ENCODE measurements at regions not wholly inside any gene's neighbourhood (a gene's known extent, or its start where the extent isn't known, plus 50 kb on each side); places are given as distances from the start of the nearest gene placed in this dataset.

- Mint-ChIP-seq H3K27ac (no peak overlapping the region), H3K27me3 (peaks cover 66% of the 10 kb centered on the region), H3K9me3 (no peaks in the 10 kb centered on the region), H3K4me1 (peaks cover 24% of the 10 kb centered on the region), H3K4me3 (peak overlapping the region in 1 of 2 donors; percentile 77)
- DNase-seq = no peak
- ATAC-seq = no peak
Observed at GRCh38 chr6:56850626-56851025, 104.3 kb upstream of the BEND6 start.

DNA sequence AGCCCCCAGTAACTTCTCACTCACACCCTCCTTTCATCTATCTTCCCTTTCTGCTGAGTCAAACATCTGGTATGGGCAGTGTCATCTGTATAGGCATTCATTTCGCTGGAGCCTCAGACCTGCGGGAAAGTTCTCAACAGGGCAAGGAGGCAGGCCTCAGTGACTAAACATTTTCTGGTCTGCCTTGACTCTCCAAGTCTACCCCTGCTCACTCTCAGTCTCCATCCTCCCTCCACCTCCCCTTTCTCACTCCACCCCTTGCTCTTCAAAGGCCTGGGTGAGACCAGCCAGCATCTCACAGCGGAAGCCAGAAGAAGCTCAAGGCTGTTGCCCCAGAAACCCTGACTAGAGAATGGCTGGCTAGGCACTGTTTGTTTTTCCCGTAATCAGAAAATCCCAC, 105.0 kb upstream of the BEND6 start:
- Mint-ChIP-seq H3K27ac (no peak overlapping the region), H3K4me3 (peak overlapping the region in 1 of 2 donors; percentile 43), H3K9me3 (no peaks in the 10 kb centered on the region), H3K4me1 (peaks cover 24% of the 10 kb centered on the region), H3K27me3 (peaks cover 73% of the 10 kb centered on the region)
- no peak for ATAC-seq
- DNase-seq = no peak

- Mint-ChIP-seq H3K9me3 (no peaks in the 10 kb centered on the region), H3K27ac (no peak overlapping the region), H3K27me3 (peaks cover 80% of the 10 kb centered on the region), H3K4me3 (no peak overlapping the region), H3K4me1 (peaks cover 31% of the 10 kb centered on the region)
- no peak for ATAC-seq
- DNase-seq = no peak
Observed at GRCh38 chr6:56848105-56848504, 106.8 kb upstream of the BEND6 start.

GRCh38 chr6:56845032-56845431, 109.9 kb upstream of the BEND6 start:
- H3K27me3 Mint-ChIP-seq = peaks cover 77% of the 10 kb centered on the region
- H3K4me1 Mint-ChIP-seq = peaks cover 13% of the 10 kb centered on the region
- no peaks in the 10 kb centered on the region for H3K9me3 Mint-ChIP-seq
- H3K27ac Mint-ChIP-seq = no peak overlapping the region
- DNase-seq (no peak), ATAC-seq (no peak)
- no peak overlapping the region for H3K4me3 Mint-ChIP-seq

GRCh38 chr6:56843476-56844349, 111.2 kb upstream of the BEND6 start:
- peaks cover 13% of the 10 kb centered on the region for H3K4me1 Mint-ChIP-seq
- peak overlapping the region; percentile 78 to 79 for H3K4me3 Mint-ChIP-seq
- ATAC-seq = peak; percentile 96
- no peaks in the 10 kb centered on the region for H3K9me3 Mint-ChIP-seq
- H3K27me3 Mint-ChIP-seq = peaks cover 75% of the 10 kb centered on the region
- DNase-seq = peak; percentile 64 to 71
- H3K27ac Mint-ChIP-seq = peak overlapping the region in 1 of 2 donors; percentile 48

- ATAC-seq (peak; percentile 17), DNase-seq (peak; percentile 10)
- no peaks in the 10 kb centered on the region for H3K9me3 Mint-ChIP-seq
- H3K27ac Mint-ChIP-seq = peak overlapping the region in 1 of 2 donors; percentile 7
- peak overlapping the region; percentile 82 to 88 for H3K4me3 Mint-ChIP-seq
- H3K4me1 Mint-ChIP-seq = peaks cover 13% of the 10 kb centered on the region
- peaks cover 83% of the 10 kb centered on the region for H3K27me3 Mint-ChIP-seq
Observed at GRCh38 chr6:56842686-56843475, 112.0 kb upstream of the BEND6 start.

DNA sequence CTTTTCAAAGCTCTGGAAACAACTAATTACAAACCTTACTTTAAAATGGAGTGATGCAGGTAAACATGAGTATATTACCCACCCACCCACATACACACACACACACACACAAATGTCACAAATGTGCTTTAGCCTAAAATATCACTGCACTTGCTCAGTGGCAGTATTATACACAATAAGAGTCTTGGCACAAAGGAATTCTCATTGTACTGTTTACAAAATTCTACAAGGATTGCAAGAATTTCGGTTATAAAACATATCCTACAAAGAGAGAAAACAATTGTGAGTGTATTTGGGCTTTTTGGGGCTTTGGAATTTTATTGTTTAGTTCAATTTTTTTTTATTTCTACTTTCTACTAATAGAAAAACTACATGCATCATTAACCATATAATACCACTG, 113.2 kb upstream of the BEND6 start:
- H3K27me3 Mint-ChIP-seq = peaks cover 81% of the 10 kb centered on the region
- no peak for ATAC-seq

DNA sequence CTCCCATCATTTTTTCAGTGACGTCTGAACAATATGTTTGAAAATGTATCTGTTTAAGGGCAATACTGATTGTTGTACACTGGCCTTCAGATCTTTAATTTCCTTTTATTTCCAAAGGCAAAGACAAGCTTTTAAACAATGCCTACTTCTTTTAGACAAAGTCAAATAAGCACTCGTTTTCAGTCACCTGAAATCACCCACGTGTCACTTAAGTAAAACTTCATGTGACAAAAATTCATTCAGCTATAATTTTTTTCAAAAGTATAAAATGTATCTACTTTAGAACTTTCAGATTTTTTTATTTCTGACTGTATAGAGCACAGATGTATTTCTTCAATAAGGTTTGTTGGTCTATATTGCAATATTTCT, 113.5 kb upstream of the BEND6 start:
- Mint-ChIP-seq H3K4me3 (no peak overlapping the region), H3K27me3 (peaks cover 78% of the 10 kb centered on the region), H3K9me3 (no peaks in the 10 kb centered on the region), H3K4me1 (peaks cover 13% of the 10 kb centered on the region), H3K27ac (no peak overlapping the region)
- ATAC-seq = no peak
- DNase-seq = no peak

More for the DNA sequence above, 113.2 kb upstream of the BEND6 start:
- no peaks in the 10 kb centered on the region for H3K9me3 Mint-ChIP-seq
- H3K4me3 Mint-ChIP-seq = no peak overlapping the region
- no peak for DNase-seq
- no peak overlapping the region for H3K27ac Mint-ChIP-seq
- peaks cover 13% of the 10 kb centered on the region for H3K4me1 Mint-ChIP-seq

GRCh38 chr6:56840467-56841380, 114.2 kb upstream of the BEND6 start:
- Mint-ChIP-seq H3K27me3 (peaks cover 75% of the 10 kb centered on the region), H3K9me3 (no peaks in the 10 kb centered on the region), H3K4me1 (peaks cover 13% of the 10 kb centered on the region), H3K4me3 (no peak overlapping the region), H3K27ac (no peak overlapping the region)
- no peak for DNase-seq
- no peak for ATAC-seq

- Mint-ChIP-seq H3K27me3 (peaks cover 75% of the 10 kb centered on the region), H3K27ac (no peak overlapping the region), H3K4me3 (no peak overlapping the region), H3K4me1 (peaks cover 13% of the 10 kb centered on the region), H3K9me3 (no peaks in the 10 kb centered on the region)
- no peak for DNase-seq
- no peak for ATAC-seq
Observed at GRCh38 chr6:56839533-56840183, 115.2 kb upstream of the BEND6 start.

DNA sequence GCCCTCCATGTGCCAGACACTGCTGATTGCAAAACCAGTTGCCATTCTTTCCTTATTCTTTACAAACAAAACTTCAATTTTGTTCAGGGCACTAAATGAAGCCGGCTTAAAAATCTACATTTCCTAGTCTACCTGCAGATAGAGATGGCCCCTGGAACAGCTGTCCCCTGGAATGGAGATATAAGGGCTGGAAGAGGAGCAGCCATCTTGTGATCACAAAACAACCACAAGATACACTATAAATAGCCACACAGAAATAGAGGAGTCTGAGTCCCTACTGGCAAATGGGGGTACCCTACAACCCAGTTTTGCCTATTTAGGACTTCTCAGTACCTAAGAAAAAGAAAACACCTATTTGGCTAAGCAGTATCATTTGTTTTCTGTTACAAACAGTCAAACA, 115.9 kb upstream of the BEND6 start:
- peaks cover 8% of the 10 kb centered on the region for H3K4me1 Mint-ChIP-seq
- H3K27ac Mint-ChIP-seq = no peak overlapping the region
- H3K4me3 Mint-ChIP-seq = no peak overlapping the region
- DNase-seq (no peak), ATAC-seq (no peak)
- peaks cover 69% of the 10 kb centered on the region for H3K27me3 Mint-ChIP-seq
- no peaks in the 10 kb centered on the region for H3K9me3 Mint-ChIP-seq

DNA sequence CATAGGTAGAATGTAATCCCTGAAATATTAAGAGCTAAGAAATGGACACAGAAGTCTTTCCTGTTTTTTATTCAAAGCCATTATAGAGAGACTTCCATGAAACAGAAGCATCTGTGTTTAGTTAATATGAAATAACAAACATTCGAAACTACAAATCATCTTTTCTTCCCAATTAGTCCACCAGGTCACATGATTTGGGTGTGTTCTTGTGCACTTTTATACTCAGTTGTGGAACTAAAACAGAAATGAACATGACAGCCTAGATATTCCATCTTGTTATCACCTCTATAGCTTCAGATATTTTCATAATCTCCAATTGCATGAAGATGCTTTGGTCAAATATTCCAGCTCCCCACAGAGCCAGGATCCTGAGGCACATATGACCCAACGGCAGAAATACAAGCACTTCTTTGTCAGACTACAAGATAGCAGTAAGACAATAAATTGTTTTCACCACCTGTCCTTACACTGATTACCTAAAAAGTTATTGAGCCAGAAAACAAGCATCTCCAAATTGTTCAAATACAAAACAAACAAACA, 116.8 kb upstream of the BEND6 start:
- H3K4me1 Mint-ChIP-seq = peaks cover 6% of the 10 kb centered on the region
- H3K27me3 Mint-ChIP-seq = peaks cover 66% of the 10 kb centered on the region

DNA sequence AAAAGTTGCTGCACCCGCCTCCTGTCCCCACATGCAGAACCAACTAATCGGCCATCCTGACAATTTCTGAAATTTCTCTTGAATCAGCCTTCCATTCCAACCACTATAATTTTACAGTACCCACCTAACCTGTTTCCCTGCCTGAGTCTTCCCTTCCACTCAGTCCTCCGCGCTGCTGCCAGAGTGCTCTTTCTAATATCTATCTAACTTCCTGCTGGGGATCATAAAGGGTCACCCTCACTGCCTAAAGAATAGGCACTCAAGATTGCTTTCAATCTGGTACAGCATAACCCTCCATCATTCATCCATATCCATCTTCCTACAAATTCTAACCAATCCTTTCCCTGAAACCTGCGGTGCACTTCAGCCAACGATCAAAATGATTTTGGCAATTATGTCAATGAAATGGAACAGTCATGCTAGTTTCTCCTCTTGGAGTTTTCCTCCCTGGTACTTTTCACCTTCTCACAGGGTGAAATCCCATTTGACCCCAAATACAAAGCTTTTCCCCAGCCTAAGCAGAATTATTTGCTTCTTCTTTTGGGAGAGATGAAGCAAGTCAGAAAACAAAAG, 117.5 kb upstream of the BEND6 start:
- Mint-ChIP-seq H3K4me1 (no peaks in the 10 kb centered on the region), H3K9me3 (no peaks in the 10 kb centered on the region), H3K4me3 (no peak overlapping the region), H3K27me3 (peaks cover 65% of the 10 kb centered on the region), H3K27ac (no peak overlapping the region)
- ATAC-seq (no peak), DNase-seq (no peak)

More for the DNA sequence above, 116.8 kb upstream of the BEND6 start:
- Mint-ChIP-seq H3K4me3 (no peak overlapping the region), H3K27ac (no peak overlapping the region), H3K9me3 (no peaks in the 10 kb centered on the region)
- ATAC-seq = no peak
- no peak for DNase-seq

- no peak overlapping the region for H3K4me3 Mint-ChIP-seq
- H3K4me1 Mint-ChIP-seq = no peaks in the 10 kb centered on the region
- H3K27ac Mint-ChIP-seq = no peak overlapping the region
- no peaks in the 10 kb centered on the region for H3K9me3 Mint-ChIP-seq
- DNase-seq (no peak), ATAC-seq (no peak)
- peaks cover 50% of the 10 kb centered on the region for H3K27me3 Mint-ChIP-seq
Observed at GRCh38 chr6:56835612-56836011, 119.3 kb upstream of the BEND6 start.
